Liver (tissue), 3 donors: ENCODE measurements at regions not wholly inside any gene's neighbourhood (a gene's known extent, or its start where the extent isn't known, plus 50 kb on each side); places are given as distances from the start of the nearest gene placed in this dataset.

ENCODE experiments used
- SP1 ChIP-seq: IDR thresholded peaks from 2 replicates; pipeline ENCODE4 v1.6.1; 2018; ENCODE audit warnings: antibody characterized with exemption, mild to moderate bottlenecking
- TF ChIP-seq, protein P1 (sequence below): fragments of 150-350 bp; IDR thresholded peaks from 2 replicates; pipeline ENCODE4 v1.5.1; 2017; ENCODE audit warnings: improper control_type of control experiment, low read depth, low read length; ENCODE audit not compliant: missing input control
- TF ChIP-seq, protein P2 (sequence below): IDR thresholded peaks from 2 replicates; pipeline ENCODE4 v1.6.1; 2016; ENCODE audit warnings: antibody characterized with exemption, mild to moderate bottlenecking
- donor health status: healthy.
- donor health status: healthy.

DNA sequence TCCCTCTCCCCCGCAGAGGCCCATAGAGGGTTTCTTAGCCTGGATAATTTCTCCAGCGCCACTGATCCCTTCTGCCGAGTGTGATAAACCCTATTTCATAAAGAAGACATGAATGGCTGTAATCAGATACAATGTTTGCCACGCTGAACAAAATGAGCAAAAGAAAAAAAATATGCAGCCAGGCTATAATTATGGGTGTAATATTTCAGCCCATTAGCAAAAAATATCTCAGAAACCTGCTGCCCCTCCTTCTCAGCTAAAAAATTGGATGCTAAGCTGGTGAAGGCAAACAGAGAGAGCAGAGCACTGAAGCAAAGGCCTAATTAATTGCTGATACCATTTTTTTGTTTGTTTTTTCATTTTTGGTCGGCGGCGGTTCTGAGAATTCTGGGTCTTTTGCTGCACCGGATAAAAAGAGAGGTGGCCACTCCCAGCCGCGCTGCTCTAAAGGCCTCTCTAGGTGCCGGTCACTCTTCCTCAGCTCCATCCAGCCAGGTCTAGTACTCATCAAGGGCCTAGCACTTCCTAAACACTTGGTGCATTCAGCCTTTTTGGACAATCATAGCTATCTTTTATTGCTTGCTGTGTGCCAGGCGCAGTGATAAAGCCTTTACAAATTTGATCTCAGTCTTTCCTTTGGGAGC lies 128.7 kb upstream of the TLE3 start:
- TF ChIP-seq, protein P1, sequence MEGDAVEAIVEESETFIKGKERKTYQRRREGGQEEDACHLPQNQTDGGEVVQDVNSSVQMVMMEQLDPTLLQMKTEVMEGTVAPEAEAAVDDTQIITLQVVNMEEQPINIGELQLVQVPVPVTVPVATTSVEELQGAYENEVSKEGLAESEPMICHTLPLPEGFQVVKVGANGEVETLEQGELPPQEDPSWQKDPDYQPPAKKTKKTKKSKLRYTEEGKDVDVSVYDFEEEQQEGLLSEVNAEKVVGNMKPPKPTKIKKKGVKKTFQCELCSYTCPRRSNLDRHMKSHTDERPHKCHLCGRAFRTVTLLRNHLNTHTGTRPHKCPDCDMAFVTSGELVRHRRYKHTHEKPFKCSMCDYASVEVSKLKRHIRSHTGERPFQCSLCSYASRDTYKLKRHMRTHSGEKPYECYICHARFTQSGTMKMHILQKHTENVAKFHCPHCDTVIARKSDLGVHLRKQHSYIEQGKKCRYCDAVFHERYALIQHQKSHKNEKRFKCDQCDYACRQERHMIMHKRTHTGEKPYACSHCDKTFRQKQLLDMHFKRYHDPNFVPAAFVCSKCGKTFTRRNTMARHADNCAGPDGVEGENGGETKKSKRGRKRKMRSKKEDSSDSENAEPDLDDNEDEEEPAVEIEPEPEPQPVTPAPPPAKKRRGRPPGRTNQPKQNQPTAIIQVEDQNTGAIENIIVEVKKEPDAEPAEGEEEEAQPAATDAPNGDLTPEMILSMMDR = no peak
- TF ChIP-seq, protein P2, sequence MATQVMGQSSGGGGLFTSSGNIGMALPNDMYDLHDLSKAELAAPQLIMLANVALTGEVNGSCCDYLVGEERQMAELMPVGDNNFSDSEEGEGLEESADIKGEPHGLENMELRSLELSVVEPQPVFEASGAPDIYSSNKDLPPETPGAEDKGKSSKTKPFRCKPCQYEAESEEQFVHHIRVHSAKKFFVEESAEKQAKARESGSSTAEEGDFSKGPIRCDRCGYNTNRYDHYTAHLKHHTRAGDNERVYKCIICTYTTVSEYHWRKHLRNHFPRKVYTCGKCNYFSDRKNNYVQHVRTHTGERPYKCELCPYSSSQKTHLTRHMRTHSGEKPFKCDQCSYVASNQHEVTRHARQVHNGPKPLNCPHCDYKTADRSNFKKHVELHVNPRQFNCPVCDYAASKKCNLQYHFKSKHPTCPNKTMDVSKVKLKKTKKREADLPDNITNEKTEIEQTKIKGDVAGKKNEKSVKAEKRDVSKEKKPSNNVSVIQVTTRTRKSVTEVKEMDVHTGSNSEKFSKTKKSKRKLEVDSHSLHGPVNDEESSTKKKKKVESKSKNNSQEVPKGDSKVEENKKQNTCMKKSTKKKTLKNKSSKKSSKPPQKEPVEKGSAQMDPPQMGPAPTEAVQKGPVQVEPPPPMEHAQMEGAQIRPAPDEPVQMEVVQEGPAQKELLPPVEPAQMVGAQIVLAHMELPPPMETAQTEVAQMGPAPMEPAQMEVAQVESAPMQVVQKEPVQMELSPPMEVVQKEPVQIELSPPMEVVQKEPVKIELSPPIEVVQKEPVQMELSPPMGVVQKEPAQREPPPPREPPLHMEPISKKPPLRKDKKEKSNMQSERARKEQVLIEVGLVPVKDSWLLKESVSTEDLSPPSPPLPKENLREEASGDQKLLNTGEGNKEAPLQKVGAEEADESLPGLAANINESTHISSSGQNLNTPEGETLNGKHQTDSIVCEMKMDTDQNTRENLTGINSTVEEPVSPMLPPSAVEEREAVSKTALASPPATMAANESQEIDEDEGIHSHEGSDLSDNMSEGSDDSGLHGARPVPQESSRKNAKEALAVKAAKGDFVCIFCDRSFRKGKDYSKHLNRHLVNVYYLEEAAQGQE = no peak
- TF ChIP-seq SP1 = no peak
